Muscle layer of duodenum (tissue), 2 donors: ENCODE measurements at regions not wholly inside any gene's neighbourhood (a gene's known extent, or its start where the extent isn't known, plus 50 kb on each side); places are given as distances from the start of the nearest gene placed in this dataset.

Experiments
- H3K27ac ChIP-seq: one replicate; pipeline ENCODE4 v1.7.0; 2013; ENCODE audit warnings: mild to moderate bottlenecking, low read length
- H3K27me3 ChIP-seq: one replicate; pipeline ENCODE4 v1.7.0; 2013; ENCODE audit warnings: low read depth, mild to moderate bottlenecking, control low read depth, low read length
- H3K36me3 ChIP-seq, 2 donors: one replicate each; pipeline ENCODE4 v1.7.0; 2013; ENCODE audit warnings: low read length in 2 of 2, control low read depth in 1 of 2, mild to moderate bottlenecking in 1 of 2; ENCODE audit not compliant: insufficient read depth in 2 of 2, control insufficient read depth in 1 of 2
- H3K4me1 ChIP-seq, 2 donors: one replicate each; pipeline ENCODE4 v1.7.0; 2013; ENCODE audit warnings: low read length in 2 of 2, mild to moderate bottlenecking in 2 of 2, control low read depth in 1 of 2, moderate library complexity in 1 of 2; ENCODE audit not compliant: insufficient read depth in 2 of 2, control insufficient read depth in 1 of 2
- H3K4me3 ChIP-seq, 2 donors: one replicate each; pipeline ENCODE4 v1.7.0; 2013; ENCODE audit warnings: low read length in 2 of 2, low read depth in 1 of 2, mild to moderate bottlenecking in 1 of 2
- H3K9me3 ChIP-seq, 2 donors: one replicate each; pipeline ENCODE4 v1.7.0; 2013; ENCODE audit warnings: low read length in 2 of 2, control low read depth in 1 of 2, mild to moderate bottlenecking in 1 of 2; ENCODE audit not compliant: control insufficient read depth in 1 of 2
- donor health status: healthy.

- no peaks in the 10 kb centered on the region for H3K36me3 ChIP-seq
- H3K27me3 ChIP-seq: no peaks in the 10 kb centered on the region
- no peak overlapping the region for H3K4me3 ChIP-seq
- peaks cover 0 to 12% of the 10 kb centered on the region in 2 donors for H3K4me1 ChIP-seq
- H3K9me3 ChIP-seq: no peaks in the 10 kb centered on the region
- no peak overlapping the region for H3K27ac ChIP-seq
Observed at GRCh38 chr6:163949431-163949830, 534.9 kb downstream of the QKI start.

- Histone ChIP-seq H3K4me3 (no peak overlapping the region), H3K27me3 (no peaks in the 10 kb centered on the region), H3K27ac (no peak overlapping the region), H3K36me3 (no peaks in the 10 kb centered on the region), H3K9me3 (no peaks in the 10 kb centered on the region), H3K4me1 (peaks cover 0 to 2% of the 10 kb centered on the region in 2 donors)
Observed at GRCh38 chr6:163948250-163948649, 533.7 kb downstream of the QKI start.

GRCh38 chr6:163947276-163947675 lies 532.8 kb downstream of the QKI start:
- Histone ChIP-seq H3K4me3 (no peak overlapping the region), H3K27ac (no peak overlapping the region), H3K36me3 (no peaks in the 10 kb centered on the region), H3K27me3 (no peaks in the 10 kb centered on the region), H3K4me1 (no peaks in the 10 kb centered on the region), H3K9me3 (no peaks in the 10 kb centered on the region)

- H3K4me3 ChIP-seq: peak overlapping the region; percentile 5 to 19
- no peaks in the 10 kb centered on the region for H3K9me3 ChIP-seq
- H3K36me3 ChIP-seq: no peaks in the 10 kb centered on the region
- peak overlapping the region; percentile 24 for H3K27ac ChIP-seq
- H3K27me3 ChIP-seq: no peaks in the 10 kb centered on the region
- H3K4me1 ChIP-seq: no peaks in the 10 kb centered on the region
Observed at GRCh38 chr6:163946437-163946836, 531.9 kb downstream of the QKI start.

- no peaks in the 10 kb centered on the region for H3K27me3 ChIP-seq
- H3K4me1 ChIP-seq: no peaks in the 10 kb centered on the region
- peak overlapping the region; percentile 24 for H3K27ac ChIP-seq
- no peaks in the 10 kb centered on the region for H3K36me3 ChIP-seq
- no peaks in the 10 kb centered on the region for H3K9me3 ChIP-seq
- peak overlapping the region in 1 of 2 donors; percentile 5 for H3K4me3 ChIP-seq
Observed at GRCh38 chr6:163945808-163946207, 531.3 kb downstream of the QKI start.

- no peaks in the 10 kb centered on the region for H3K36me3 ChIP-seq
- H3K4me1 ChIP-seq: no peaks in the 10 kb centered on the region
- H3K4me3 ChIP-seq: no peak overlapping the region
- H3K27me3 ChIP-seq: no peaks in the 10 kb centered on the region
- H3K27ac ChIP-seq: no peak overlapping the region
- no peaks in the 10 kb centered on the region for H3K9me3 ChIP-seq
Observed at GRCh38 chr6:163944897-163945296, 530.4 kb downstream of the QKI start.

GRCh38 chr6:163943607-163944385 lies 529.3 kb downstream of the QKI start:
- Histone ChIP-seq H3K9me3 (no peaks in the 10 kb centered on the region), H3K36me3 (no peaks in the 10 kb centered on the region), H3K27ac (no peak overlapping the region), H3K4me3 (no peak overlapping the region), H3K27me3 (no peaks in the 10 kb centered on the region), H3K4me1 (no peaks in the 10 kb centered on the region)

- no peak overlapping the region for H3K4me3 ChIP-seq
- no peaks in the 10 kb centered on the region for H3K36me3 ChIP-seq
- H3K27me3 ChIP-seq: no peaks in the 10 kb centered on the region
- no peak overlapping the region for H3K27ac ChIP-seq
- no peaks in the 10 kb centered on the region for H3K9me3 ChIP-seq
- no peaks in the 10 kb centered on the region for H3K4me1 ChIP-seq
Observed at GRCh38 chr6:163942790-163943189, 528.3 kb downstream of the QKI start.

GRCh38 chr6:163941624-163941976 lies 527.1 kb downstream of the QKI start:
- Histone ChIP-seq H3K4me1 (no peaks in the 10 kb centered on the region), H3K27ac (no peak overlapping the region), H3K36me3 (no peaks in the 10 kb centered on the region), H3K9me3 (no peaks in the 10 kb centered on the region), H3K27me3 (no peaks in the 10 kb centered on the region), H3K4me3 (no peak overlapping the region)

GRCh38 chr6:163940705-163941623 lies 526.4 kb downstream of the QKI start:
- H3K27ac ChIP-seq: no peak overlapping the region

GRCh38 chr6:163937071-163937470 lies 522.6 kb downstream of the QKI start:
- H3K9me3 ChIP-seq: no peaks in the 10 kb centered on the region
- H3K36me3 ChIP-seq: no peaks in the 10 kb centered on the region
- H3K27me3 ChIP-seq: no peaks in the 10 kb centered on the region
- no peak overlapping the region for H3K4me3 ChIP-seq
- H3K4me1 ChIP-seq: no peaks in the 10 kb centered on the region
- H3K27ac ChIP-seq: no peak overlapping the region

More at GRCh38 chr6:163940705-163941623, 526.4 kb downstream of the QKI start:
- H3K9me3 ChIP-seq: no peaks in the 10 kb centered on the region
- no peaks in the 10 kb centered on the region for H3K27me3 ChIP-seq
- no peak overlapping the region for H3K4me3 ChIP-seq
- no peaks in the 10 kb centered on the region for H3K36me3 ChIP-seq
- H3K4me1 ChIP-seq: no peaks in the 10 kb centered on the region
